H7 (cell line): ENCODE measurements at regions not wholly inside any gene's neighbourhood (a gene's known extent, or its start where the extent isn't known, plus 50 kb on each side); places are given as distances from the start of the nearest gene placed in this dataset.
A peak's percentile ranks its signal among the peaks of the same experiment; 100 is the strongest.

Experiments
- DNase-seq: peaks from one replicate; pipeline ENCODE4 v3.0.0; 2012
- H3K27me3 ChIP-seq: 2 replicates; pipeline ENCODE4 v1.6.0; 2011; ENCODE audit warnings: mild to moderate bottlenecking, low read length; ENCODE audit not compliant: control insufficient read depth, insufficient read depth
- H3K36me3 ChIP-seq: replicated peaks from 2 replicates; pipeline ENCODE4 v1.5.1; 2011; ENCODE audit warnings: low read length; ENCODE audit not compliant: control insufficient read depth, insufficient read depth
- H3K4me3 ChIP-seq: 2 replicates; pipeline ENCODE4 v1.5.1; 2011; ENCODE audit warnings: low read depth, mild to moderate bottlenecking, control low read depth, low read length, moderate library complexity; ENCODE audit not compliant: insufficient read depth

- no peaks in the 10 kb centered on the region for H3K36me3 ChIP-seq
- H3K27me3 ChIP-seq: no peaks in the 10 kb centered on the region
- no peak overlapping the region for H3K4me3 ChIP-seq
- no peak for DNase-seq
These were observed 138.4 kb upstream of the SPACA1 start for GRCh38 chr6:87908978-87909811.

- Histone ChIP-seq H3K27me3 (no peaks in the 10 kb centered on the region), H3K36me3 (no peaks in the 10 kb centered on the region), H3K4me3 (no peak overlapping the region)
- DNase-seq: no peak
These were observed 140.1 kb upstream of the SPACA1 start for GRCh38 chr6:87907521-87907920.

- Histone ChIP-seq H3K36me3 (no peaks in the 10 kb centered on the region), H3K27me3 (no peaks in the 10 kb centered on the region), H3K4me3 (no peak overlapping the region)
- DNase-seq: no peak
These were observed 142.5 kb upstream of the SPACA1 start for GRCh38 chr6:87905101-87905641.

- Histone ChIP-seq H3K36me3 (no peaks in the 10 kb centered on the region), H3K4me3 (no peak overlapping the region), H3K27me3 (no peaks in the 10 kb centered on the region; the same call in 1 of the 2 replicates)
- DNase-seq: peak; percentile 28
These were observed 143.6 kb upstream of the SPACA1 start for GRCh38 chr6:87904011-87904410.

GRCh38 chr6:87903323-87903722 is 144.3 kb upstream of the SPACA1 start:
- H3K36me3 ChIP-seq: no peaks in the 10 kb centered on the region
- no peaks in the 10 kb centered on the region; the same call in 1 of the 2 replicates for H3K27me3 ChIP-seq
- H3K4me3 ChIP-seq: no peak overlapping the region
- DNase-seq: no peak

GRCh38 chr6:87902383-87902782 is 145.3 kb upstream of the SPACA1 start:
- no peak for DNase-seq
- no peak overlapping the region for H3K4me3 ChIP-seq
- H3K36me3 ChIP-seq: no peaks in the 10 kb centered on the region
- no peaks in the 10 kb centered on the region; the same call in 1 of the 2 replicates for H3K27me3 ChIP-seq

- Histone ChIP-seq H3K4me3 (no peak overlapping the region), H3K27me3 (no peaks in the 10 kb centered on the region; the same call in 1 of the 2 replicates)
- no peak for DNase-seq
These were observed 146.0 kb upstream of the SPACA1 start for GRCh38 chr6:87901613-87902012.

GRCh38 chr6:87900160-87900698 is 147.4 kb upstream of the SPACA1 start:
- DNase-seq: no peak
- Histone ChIP-seq H3K27me3 (no peaks in the 10 kb centered on the region; the same call in 1 of the 2 replicates), H3K36me3 (no peaks in the 10 kb centered on the region), H3K4me3 (no peak overlapping the region)

More at GRCh38 chr6:87901613-87902012, 146.0 kb upstream of the SPACA1 start:
- H3K36me3 ChIP-seq: no peaks in the 10 kb centered on the region

GRCh38 chr6:87899499-87900147 is 148.0 kb upstream of the SPACA1 start:
- Histone ChIP-seq H3K36me3 (no peaks in the 10 kb centered on the region), H3K4me3 (no peak overlapping the region), H3K27me3 (no peaks in the 10 kb centered on the region; the same call in 1 of the 2 replicates)
- no peak for DNase-seq

GRCh38 chr6:87897663-87898062 is 150.0 kb upstream of the SPACA1 start:
- no peaks in the 10 kb centered on the region for H3K36me3 ChIP-seq
- H3K4me3 ChIP-seq: no peak overlapping the region
- no peaks in the 10 kb centered on the region; the same call in 1 of the 2 replicates for H3K27me3 ChIP-seq
- no peak for DNase-seq

GRCh38 chr6:87897013-87897412 is 150.6 kb upstream of the SPACA1 start:
- DNase-seq: no peak
- Histone ChIP-seq H3K36me3 (no peaks in the 10 kb centered on the region), H3K4me3 (no peak overlapping the region), H3K27me3 (no peaks in the 10 kb centered on the region; the same call in 1 of the 2 replicates)

- no peak for DNase-seq
- Histone ChIP-seq H3K36me3 (no peaks in the 10 kb centered on the region), H3K27me3 (no peaks in the 10 kb centered on the region), H3K4me3 (no peak overlapping the region)
These were observed 160.4 kb upstream of the SPACA1 start for GRCh38 chr6:87887266-87887665.

GRCh38 chr6:87884203-87884602 is 163.4 kb upstream of the SPACA1 start:
- Histone ChIP-seq H3K27me3 (no peaks in the 10 kb centered on the region), H3K4me3 (no peak overlapping the region)
- DNase-seq: no peak

GRCh38 chr6:87881342-87881895 is 166.2 kb upstream of the SPACA1 start:
- no peaks in the 10 kb centered on the region for H3K27me3 ChIP-seq
- no peak overlapping the region for H3K4me3 ChIP-seq
- no peak for DNase-seq
- no peaks in the 10 kb centered on the region for H3K36me3 ChIP-seq

More at GRCh38 chr6:87884203-87884602, 163.4 kb upstream of the SPACA1 start:
- H3K36me3 ChIP-seq: no peaks in the 10 kb centered on the region
